ENCODE measurements at regions not wholly inside any gene's neighbourhood (a gene's known extent, or its start where the extent isn't known, plus 50 kb on each side); places are given as distances from the start of the nearest gene placed in this dataset.

- Histone ChIP-seq H3K9me3 (no peaks in the 10 kb centered on the region), H3K36me3 (no peaks in the 10 kb centered on the region), H3K27ac (replicated peaks in 1 of 4) (no peak overlapping the region), H3K4me3 (no peak overlapping the region), H3K4me1 (peaks cover 0 to 14% (median 6%) of the 10 kb centered on the region in 4 donors), H3K27me3 (no peaks in the 10 kb centered on the region)
- DNase-seq (ENCODE audit: extremely low spot score) = no peak
- 89% methylated on average over 3 of the region's 3 CpGs for WGBS
- TF ChIP-seq POLR2AphosphoS5 (IDR thresholded peaks at IDR 0.05) = no peak
- TF ChIP-seq CTCF (IDR thresholded peaks at IDR 0.05) = no peak
- no peak for TF ChIP-seq EP300 (IDR thresholded peaks at IDR 0.05)
- no peak for TF ChIP-seq POLR2A (IDR thresholded peaks at IDR 0.05; ENCODE audit: low read depth)
- intact Hi-C loops (cut with DNase I) = no loop called here
These were observed 214.2 kb upstream of the MPDZ start for GRCh38 chr9:13493697-13494096.

- peaks cover 0 to 14% (median 6%) of the 10 kb centered on the region in 4 donors for H3K4me1 ChIP-seq
- H3K27me3 ChIP-seq = no peaks in the 10 kb centered on the region
- 89% methylated on average over 11 of the region's 11 CpGs for WGBS
- H3K4me3 ChIP-seq = no peak overlapping the region
- intact Hi-C loops (cut with DNase I) = no loop called here
- H3K9me3 ChIP-seq = no peaks in the 10 kb centered on the region
- H3K36me3 ChIP-seq = no peaks in the 10 kb centered on the region
- peak overlapping the region in 3 of 4 donors; percentile 13 to 42 (median 40) for H3K27ac ChIP-seq (replicated peaks in 1 of 4)
- DNase-seq (ENCODE audit: extremely low spot score) = no peak
- no peak for TF ChIP-seq CTCF (IDR thresholded peaks at IDR 0.05)
- TF ChIP-seq EP300 (IDR thresholded peaks at IDR 0.05) = no peak
- TF ChIP-seq POLR2A (IDR thresholded peaks at IDR 0.05; ENCODE audit: low read depth) = no peak
- no peak for TF ChIP-seq POLR2AphosphoS5 (IDR thresholded peaks at IDR 0.05)
These were observed 212.3 kb upstream of the MPDZ start for GRCh38 chr9:13491493-13492424.

GRCh38 chr9:13491138-13491492, 211.6 kb upstream of the MPDZ start:
- intact Hi-C loops (cut with DNase I) = no loop called here
- no peak overlapping the region for H3K4me3 ChIP-seq
- H3K27me3 ChIP-seq = no peaks in the 10 kb centered on the region
- TF ChIP-seq POLR2AphosphoS5 (IDR thresholded peaks at IDR 0.05) (peak in 1 of 2 donors; percentile 45), EP300 (IDR thresholded peaks at IDR 0.05) (no peak)
- DNase-seq (ENCODE audit: extremely low spot score) = no peak
- no peaks in the 10 kb centered on the region for H3K36me3 ChIP-seq
- peaks cover 0 to 14% (median 6%) of the 10 kb centered on the region in 4 donors for H3K4me1 ChIP-seq
- peak overlapping the region in 3 of 4 donors; percentile 13 to 42 (median 40) for H3K27ac ChIP-seq (replicated peaks in 1 of 4)
- 75% methylated on average over 1 of the region's 1 CpG for WGBS
- no peaks in the 10 kb centered on the region for H3K9me3 ChIP-seq

- no peaks in the 10 kb centered on the region for H3K9me3 ChIP-seq
- no peak overlapping the region for H3K27ac ChIP-seq (replicated peaks in 1 of 4)
- no peak overlapping the region for H3K4me3 ChIP-seq
- WGBS = 94% methylated on average over 6 of the region's 6 CpGs
- H3K36me3 ChIP-seq = no peaks in the 10 kb centered on the region
- intact Hi-C loops (cut with DNase I) = no loop called here
- no peak for DNase-seq (ENCODE audit: extremely low spot score)
- TF ChIP-seq POLR2AphosphoS5 (IDR thresholded peaks at IDR 0.05) (no peak), CTCF (IDR thresholded peaks at IDR 0.05) (no peak), EP300 (IDR thresholded peaks at IDR 0.05) (no peak), POLR2A (IDR thresholded peaks at IDR 0.05; ENCODE audit: low read depth) (no peak)
- no peaks in the 10 kb centered on the region for H3K27me3 ChIP-seq
- H3K4me1 ChIP-seq = peaks cover 10 to 27% (median 23%) of the 10 kb centered on the region in 4 donors
These were observed 208.4 kb upstream of the MPDZ start for GRCh38 chr9:13487936-13488335.

GRCh38 chr9:13487498-13487897, 208.0 kb upstream of the MPDZ start:
- intact Hi-C loops (cut with DNase I) = no loop called here
- Histone ChIP-seq H3K36me3 (no peaks in the 10 kb centered on the region), H3K9me3 (no peaks in the 10 kb centered on the region), H3K4me3 (no peak overlapping the region), H3K4me1 (peaks cover 10 to 27% (median 23%) of the 10 kb centered on the region in 4 donors), H3K27me3 (no peaks in the 10 kb centered on the region), H3K27ac (replicated peaks in 1 of 4) (no peak overlapping the region)
- TF ChIP-seq CTCF (IDR thresholded peaks at IDR 0.05) (no peak), EP300 (IDR thresholded peaks at IDR 0.05) (no peak), POLR2A (IDR thresholded peaks at IDR 0.05; ENCODE audit: low read depth) (no peak), POLR2AphosphoS5 (IDR thresholded peaks at IDR 0.05) (no peak)
- no peak for DNase-seq (ENCODE audit: extremely low spot score)
- 60% methylated on average over 2 of the region's 2 CpGs for WGBS

All from esophagus muscularis mucosa (tissue), 4 donors.